H1 (cell line): ENCODE measurements at regions not wholly inside any gene's neighbourhood (a gene's known extent, or its start where the extent isn't known, plus 50 kb on each side); places are given as distances from the start of the nearest gene placed in this dataset.

Experiments
- ATF2 ChIP-seq: IDR thresholded peaks from 2 replicates; pipeline ENCODE4 v1.6.1; 2012; ENCODE audit warnings: low read length, inconsistent platforms
- CHD7 ChIP-seq: fragments of 300-600 bp; sonication (generic); IDR thresholded peaks from 2 replicates; pipeline ENCODE4 v1.7.1; 2012; ENCODE audit warnings: low read length, moderate library complexity, mild to moderate bottlenecking, inconsistent platforms; ENCODE audit not compliant: insufficient replicate concordance
- GABPA ChIP-seq: IDR thresholded peaks from 2 replicates; pipeline ENCODE4 v1.6.1; 2011; ENCODE audit warnings: mild to moderate bottlenecking, low read length, moderate library complexity, borderline replicate concordance; ENCODE audit not compliant: insufficient read depth
- MAFK ChIP-seq: IDR thresholded peaks from 2 replicates; pipeline ENCODE4 v1.6.1; 2012; ENCODE audit warnings: low read depth, mild to moderate bottlenecking, improper control_type of control experiment, low read length
- SP2 ChIP-seq: IDR thresholded peaks from 2 replicates; pipeline ENCODE4 v1.6.1; 2012; ENCODE audit warnings: mild to moderate bottlenecking, low read length, inconsistent platforms
- USF2 ChIP-seq: IDR thresholded peaks from 2 replicates; pipeline ENCODE4 v1.6.1; 2011; ENCODE audit warnings: low read length, improper control_type of control experiment

- TF ChIP-seq CHD7 (no peak), USF2 (no peak), MAFK (no peak), GABPA (no peak), SP2 (no peak), ATF2 (no peak)
- TF ChIP-seq, all 59 proteins: peak for 0
These were observed 98.7 kb upstream of the FUT9 start (continued) for GRCh38 chr6:95917034-95917433.
